Nephron (organoid): ENCODE measurements at regions not wholly inside any gene's neighbourhood (a gene's known extent, or its start where the extent isn't known, plus 50 kb on each side); places are given as distances from the start of the nearest gene placed in this dataset.

Experiments
- H3K27ac Mint-ChIP-seq, 3 experiments: 2 replicates each; pipeline ENCODE4 v1.8.0; 2020; ENCODE audit warnings: mixed read lengths in 3 of 3, mild to moderate bottlenecking in 2 of 3, moderate library complexity in 1 of 3
- H3K27me3 Mint-ChIP-seq: 2 replicates; pipeline ENCODE4 v1.8.0; 2021; ENCODE audit warnings: low read depth, mild to moderate bottlenecking, moderate library complexity, mixed read lengths
- H3K36me3 Mint-ChIP-seq: 2 replicates; pipeline ENCODE4 v1.8.0; 2020; ENCODE audit warnings: low read depth, mixed read lengths
- H3K4me1 Mint-ChIP-seq: 2 replicates; pipeline ENCODE4 v1.8.0; 2020; ENCODE audit warnings: mixed read lengths
- H3K4me3 Mint-ChIP-seq, 3 experiments: 2 replicates each; pipeline ENCODE4 v1.8.0; 2020; ENCODE audit warnings: mild to moderate bottlenecking in 3 of 3, mixed read lengths in 3 of 3, moderate library complexity in 2 of 3
- H3K9me3 Mint-ChIP-seq: 2 replicates; pipeline ENCODE4 v1.8.0; 2020; ENCODE audit warnings: mixed read lengths
- CTCF ChIP-seq, 3 experiments: fragments of 200-600 bp; sonication (generic); IDR thresholded peaks; one replicate each; pipeline ENCODE4 v1.5.0; 2021; ENCODE audit warnings: antibody characterized with exemption in 3 of 3; ENCODE audit not compliant: unreplicated experiment in 3 of 3

GRCh38 chr11:97883086-97883485, 1137.7 kb upstream of the CNTN5 start:
- peaks cover 3% of the 10 kb centered on the region for H3K27me3 Mint-ChIP-seq
- no peaks in the 10 kb centered on the region for H3K36me3 Mint-ChIP-seq
- no peak for TF ChIP-seq CTCF (IDR thresholded peaks at IDR 0.05; ENCODE audit: unreplicated experiment in 3 of 3)
- no peak overlapping the region for H3K4me3 Mint-ChIP-seq
- no peaks in the 10 kb centered on the region for H3K4me1 Mint-ChIP-seq
- peaks cover 8% of the 10 kb centered on the region for H3K9me3 Mint-ChIP-seq
- no peak overlapping the region for H3K27ac Mint-ChIP-seq

- Mint-ChIP-seq H3K4me1 (no peaks in the 10 kb centered on the region), H3K27ac (no peak overlapping the region), H3K9me3 (no peaks in the 10 kb centered on the region), H3K36me3 (no peaks in the 10 kb centered on the region), H3K4me3 (no peak overlapping the region), H3K27me3 (peaks cover 3% of the 10 kb centered on the region)
- no peak for TF ChIP-seq CTCF (IDR thresholded peaks at IDR 0.05; ENCODE audit: unreplicated experiment in 3 of 3)
These were observed 1132.1 kb upstream of the CNTN5 start for GRCh38 chr11:97888641-97889040.

GRCh38 chr11:97890466-97890865, 1130.3 kb upstream of the CNTN5 start:
- no peak for TF ChIP-seq CTCF (IDR thresholded peaks at IDR 0.05; ENCODE audit: unreplicated experiment in 3 of 3)
- no peaks in the 10 kb centered on the region for H3K4me1 Mint-ChIP-seq
- H3K9me3 Mint-ChIP-seq, result no peaks in the 10 kb centered on the region

GRCh38 chr11:97893612-97894011, 1127.1 kb upstream of the CNTN5 start:
- H3K4me1 Mint-ChIP-seq, result no peaks in the 10 kb centered on the region
- TF ChIP-seq CTCF (IDR thresholded peaks at IDR 0.05; ENCODE audit: unreplicated experiment in 3 of 3), result no peak
- H3K9me3 Mint-ChIP-seq, result no peaks in the 10 kb centered on the region
- no peak overlapping the region for H3K4me3 Mint-ChIP-seq
- H3K36me3 Mint-ChIP-seq, result no peaks in the 10 kb centered on the region
- no peak overlapping the region for H3K27ac Mint-ChIP-seq
- no peaks in the 10 kb centered on the region for H3K27me3 Mint-ChIP-seq

More at GRCh38 chr11:97890466-97890865, 1130.3 kb upstream of the CNTN5 start:
- Mint-ChIP-seq H3K36me3 (no peaks in the 10 kb centered on the region), H3K27ac (no peak overlapping the region), H3K27me3 (peaks cover 3% of the 10 kb centered on the region), H3K4me3 (no peak overlapping the region)

- Mint-ChIP-seq H3K4me1 (no peaks in the 10 kb centered on the region), H3K27ac (no peak overlapping the region), H3K4me3 (no peak overlapping the region), H3K27me3 (no peaks in the 10 kb centered on the region), H3K36me3 (no peaks in the 10 kb centered on the region), H3K9me3 (peaks cover 2% of the 10 kb centered on the region)
- TF ChIP-seq CTCF (IDR thresholded peaks at IDR 0.05; ENCODE audit: unreplicated experiment in 3 of 3), result no peak
These were observed 1125.8 kb upstream of the CNTN5 start for GRCh38 chr11:97894978-97895377.

GRCh38 chr11:97895572-97895971, 1125.2 kb upstream of the CNTN5 start:
- Mint-ChIP-seq H3K36me3 (no peaks in the 10 kb centered on the region), H3K9me3 (peaks cover 2% of the 10 kb centered on the region), H3K4me1 (no peaks in the 10 kb centered on the region), H3K27me3 (no peaks in the 10 kb centered on the region), H3K4me3 (no peak overlapping the region), H3K27ac (no peak overlapping the region)
- TF ChIP-seq CTCF (IDR thresholded peaks at IDR 0.05; ENCODE audit: unreplicated experiment in 3 of 3), result no peak
